GM12878 (cell line): ENCODE measurements at regions not wholly inside any gene's neighbourhood (a gene's known extent, or its start where the extent isn't known, plus 50 kb on each side); places are given as distances from the start of the nearest gene placed in this dataset.

ENCODE experiments used
- ATAC-seq: fragments of 200-7000 bp; cut with Tn5 transposase; 3 replicates; pipeline ENCODE4 v1.9.1; 2020; ENCODE audit warnings: mild to moderate bottlenecking, moderate library complexity
- BruUV-seq: library from RNA; stranded (reverse); fragments of 400-500 nt; replicated peaks from 2 replicates; lab custom pipeline; 2021; lab: Mats Ljungman, UMichigan
- CTCF ChIA-PET: fragments of 300-600 bp; sonication (Branson Sonifier 250); formaldehyde crosslinking; extraction: SDS; loops from one replicate; lab custom pipeline; 2021; ENCODE audit warnings: inconsistent platforms; lab: Yijun Ruan, JAX
- POLR2A ChIA-PET: fragments of 350-600 bp; formaldehyde crosslinking; extraction: SDS; loops from one replicate; lab custom pipeline; 2021; ENCODE audit warnings: inconsistent platforms; lab: Charles Lee
- RAD21 ChIA-PET: fragments of 300-600 bp; sonication (Branson Sonifier 250); formaldehyde crosslinking; loops from one replicate; lab custom pipeline; 2023; ENCODE audit warnings: antibody characterized with exemption; ENCODE audit not compliant: unreplicated experiment; lab: Charles Lee
- SMC1A ChIA-PET: fragments of 300-600 bp; sonication (Branson Sonifier 250); formaldehyde crosslinking; loops from one replicate; lab custom pipeline; 2023; ENCODE audit not compliant: unreplicated experiment, uncharacterized antibody; lab: Charles Lee
- DNase-seq: peaks from one replicate; pipeline ENCODE4 v3.0.0-alpha.2; 2011; ENCODE audit warnings: low read depth, low spot score
- FAIRE-seq: peaks from 3 replicates; lab custom pipeline; 2011; peaks lifted over from hg19 to GRCh38; lab: Jason Lieb, UNC
- H2AFZ ChIP-seq: 2 replicates; pipeline ENCODE4 v1.6.0; 2011; ENCODE audit warnings: low read depth, low read length, control low read depth; ENCODE audit not compliant: control insufficient read depth
- H3K27ac ChIP-seq: 2 replicates; pipeline ENCODE4 v1.5.1; 2011; ENCODE audit warnings: control low read depth; ENCODE audit not compliant: control insufficient read depth, insufficient read depth
- H3K27me3 ChIP-seq, 2 experiments: replicated peaks in 1 of 2; 2 replicates each; pipeline versions ENCODE4 v1.6.0 to v1.6.1; 2011; ENCODE audit warnings: low read length in 1 of 2; ENCODE audit not compliant: control insufficient read depth in 2 of 2, insufficient read depth in 2 of 2
- H3K36me3 ChIP-seq, 2 experiments: 2 replicates each; pipeline ENCODE4 v1.5.1; 2011; ENCODE audit warnings: low read length in 1 of 2; ENCODE audit not compliant: control insufficient read depth in 2 of 2, insufficient read depth in 2 of 2
- H3K4me1 ChIP-seq: 2 replicates; pipeline ENCODE4 v1.6.1; 2011; ENCODE audit warnings: mild to moderate bottlenecking, low read length, moderate library complexity, mixed read lengths; ENCODE audit not compliant: control insufficient read depth, insufficient read depth
- H3K4me2 ChIP-seq: 2 replicates; pipeline ENCODE4 v1.6.0; 2011; ENCODE audit warnings: control low read depth; ENCODE audit not compliant: control insufficient read depth, insufficient read depth
- H3K4me3 ChIP-seq: fragments of 200-600 bp; sonication (generic); 2 replicates; pipeline ENCODE4 v1.5.1; 2016
- H3K79me2 ChIP-seq: 2 replicates; pipeline ENCODE4 v1.6.0; 2011; ENCODE audit warnings: low read length; ENCODE audit not compliant: control insufficient read depth, insufficient read depth
- H3K9ac ChIP-seq: 2 replicates; pipeline ENCODE4 v1.8.0; 2011; ENCODE audit warnings: low read length, control low read depth, mixed read lengths; ENCODE audit not compliant: control insufficient read depth, insufficient read depth
- H3K9me3 ChIP-seq: replicated peaks from 3 replicates; pipeline ENCODE4 v1.5.1; 2011; ENCODE audit warnings: mild to moderate bottlenecking, low read length; ENCODE audit not compliant: control insufficient read depth, insufficient read depth
- H4K20me1 ChIP-seq: 2 replicates; pipeline ENCODE4 v1.6.0; 2011; ENCODE audit not compliant: control insufficient read depth, insufficient read depth
- ATF2 ChIP-seq: IDR thresholded peaks from 2 replicates; pipeline ENCODE4 v1.6.1; 2012; ENCODE audit warnings: low read length, inconsistent platforms
- BCLAF1 ChIP-seq: fragments of 450-650 bp; IDR thresholded peaks from 2 replicates; pipeline ENCODE4 v1.6.1; 2017; ENCODE audit warnings: antibody characterized with exemption, mild to moderate bottlenecking, moderate library complexity
- CBX5 ChIP-seq: sonication (generic); IDR thresholded peaks from 2 replicates; pipeline ENCODE4 v1.6.1; 2016; ENCODE audit warnings: low read depth, moderate library complexity, mild to moderate bottlenecking, inconsistent platforms
- CHD1 ChIP-seq: IDR thresholded peaks from 2 replicates; pipeline ENCODE4 v1.6.1; 2012; ENCODE audit warnings: low read depth, low read length, improper control_type of control experiment
- EP300 ChIP-seq, 2 experiments: fragments of 150-350 bp in 1 of 2; IDR thresholded peaks; 2 replicates each; pipeline ENCODE4 v1.6.1; 2011 to 2012; ENCODE audit warnings: low read depth in 2 of 2, low read length in 2 of 2, borderline replicate concordance in 1 of 2, improper control_type of control experiment in 1 of 2, inconsistent platforms in 1 of 2; ENCODE audit not compliant: control insufficient read depth in 1 of 2
- IKZF2 ChIP-seq, 2 experiments: fragments of 450-650 bp; IDR thresholded peaks; 2 replicates each; pipeline ENCODE4 v1.6.1; 2017; ENCODE audit warnings: mild to moderate bottlenecking in 2 of 2, moderate library complexity in 2 of 2
- MYC ChIP-seq: IDR thresholded peaks from 2 replicates; pipeline ENCODE4 v1.6.1; 2011; ENCODE audit warnings: mild to moderate bottlenecking, low read length, moderate library complexity, inconsistent platforms; ENCODE audit not compliant: insufficient read depth, insufficient replicate concordance, insufficient read length, severe bottlenecking
- NFIC ChIP-seq: IDR thresholded peaks from 2 replicates; pipeline ENCODE4 v1.6.1; 2012; ENCODE audit warnings: low read depth, mild to moderate bottlenecking, inconsistent platforms, low read length, moderate library complexity
- NR2C1 ChIP-seq: fragments of 450-650 bp; IDR thresholded peaks from 2 replicates; pipeline ENCODE4 v1.6.1; 2017; ENCODE audit warnings: antibody characterized with exemption, mild to moderate bottlenecking, moderate library complexity
- RAD51 ChIP-seq: fragments of 450-650 bp; IDR thresholded peaks from 2 replicates; pipeline ENCODE4 v1.6.1; 2016; ENCODE audit warnings: moderate library complexity, mild to moderate bottlenecking, inconsistent platforms
- RFX5 ChIP-seq: IDR thresholded peaks from 2 replicates; pipeline ENCODE4 v1.6.1; 2011; ENCODE audit warnings: low read depth, low read length, improper control_type of control experiment
- SMC3 ChIP-seq: IDR thresholded peaks from 2 replicates; pipeline ENCODE4 v1.6.1; 2011; ENCODE audit warnings: low read length, improper control_type of control experiment, borderline replicate concordance
- SP1 ChIP-seq: IDR thresholded peaks from one replicate; pipeline ENCODE4 v1.6.1; 2011; ENCODE audit warnings: low read depth, low read length
- TBL1XR1 ChIP-seq: IDR thresholded peaks from 2 replicates; pipeline ENCODE4 v1.6.1; 2012; ENCODE audit warnings: low read depth, low read length, improper control_type of control experiment
- TCF3 ChIP-seq: IDR thresholded peaks from 2 replicates; pipeline ENCODE4 v1.6.1; 2012; ENCODE audit warnings: low read depth, mild to moderate bottlenecking, low read length, borderline replicate concordance; ENCODE audit not compliant: insufficient read depth
- USF2 ChIP-seq: IDR thresholded peaks from 2 replicates; pipeline ENCODE4 v1.6.1; 2011; ENCODE audit warnings: low read depth, low read length, improper control_type of control experiment, borderline replicate concordance
- WRNIP1 ChIP-seq: IDR thresholded peaks from 2 replicates; pipeline ENCODE4 v1.6.1; 2011; ENCODE audit warnings: low read depth, low read length, improper control_type of control experiment, borderline replicate concordance
- ZNF24 ChIP-seq: fragments of 450-650 bp; IDR thresholded peaks from 2 replicates; pipeline ENCODE4 v1.6.1; 2017; ENCODE audit warnings: antibody characterized with exemption, mild to moderate bottlenecking
- ZZZ3 ChIP-seq: IDR thresholded peaks from 2 replicates; pipeline ENCODE4 v1.6.1; 2011; ENCODE audit warnings: low read depth; ENCODE audit not compliant: control insufficient read depth, insufficient read length
- WGBS: methylation state at CpG from one replicate; pipeline ENCODE4 v1.1.6; 2016; ENCODE audit warnings: low lambda C conversion rate; ENCODE audit not compliant: insufficient replicate concordance, insufficient coverage; ENCODE audit errors: missing lambda C conversion rate; 5-methylcytosine and 5-hydroxymethylcytosine counted together
- in situ Hi-C: fragments of 300-500 bp; cut with MboI; formaldehyde crosslinking; loops from 9 replicates; pipeline ENCODE4 v1.14.3; 2018; ENCODE audit warnings: mixed read lengths
- intact Hi-C: fragments of 100-400 bp; cut with micrococcal nuclease; formaldehyde crosslinking; loops from one replicate; pipeline ENCODE4 v1.14.2; 2022; ENCODE audit not compliant: unreplicated experiment

GRCh38 chr4:146095860-146096259 is 79.7 kb upstream of the LSM6 start:
- Histone ChIP-seq H3K79me2 (no peaks in the 10 kb centered on the region), H2AFZ (no peak overlapping the region; the same call in 1 of the 2 replicates), H4K20me1 (no peaks in the 10 kb centered on the region), H3K27ac (no peak overlapping the region), H3K4me2 (no peak overlapping the region), H3K9me3 (peaks cover 6% of the 10 kb centered on the region; the same call in 2 of the 3 replicates), H3K36me3 (no peaks in the 10 kb centered on the region), H3K4me3 (no peak overlapping the region), H3K4me1 (peaks cover 43% of the 10 kb centered on the region), H3K9ac (no peak overlapping the region), H3K27me3 (no peaks in the 10 kb centered on the region)
- ChIA-PET RAD21 (interaction anchor here (0.8 to 2.3 kb wide), 22 partner anchors 8 to 1001 kb away, joined by 3 to 9 read pairs (median 4); no protein-coding TSS in a partner anchor), POLR2A (no interaction called here), CTCF (interaction anchor here (0.7 to 3.5 kb wide), 62 partner anchors 10 to 1004 kb away, joined by 3 to 26 read pairs (median 5); partner anchors contain the start of gene ZNF827), SMC1A (interaction anchor here (0.7 to 5.0 kb wide), 30 partner anchors 10 to 1001 kb away, joined by 3 to 26 read pairs (median 4); no protein-coding TSS in a partner anchor)
- WGBS: 100% methylated on average over 2 of the region's 2 CpGs
- BruUV-seq: no TSS peak
- TF ChIP-seq ZNF24: no peak
- no peak for TF ChIP-seq RFX5
- TF ChIP-seq RAD51: no peak
- no peak for TF ChIP-seq ATF2
- TF ChIP-seq CHD1: no peak
- TF ChIP-seq ZZZ3: no peak
- no peak for TF ChIP-seq EP300 (IDR thresholded peaks at IDR 0.05; ENCODE audit: borderline replicate concordance in 1 of 2, control insufficient read depth in 1 of 2, low read depth in 2 of 2, low read length in 2 of 2)
- TF ChIP-seq BCLAF1: no peak
- no peak for TF ChIP-seq CBX5
- TF ChIP-seq NFIC: no peak
- no peak for TF ChIP-seq USF2
- no peak for TF ChIP-seq MYC
- no peak for TF ChIP-seq WRNIP1
- no peak for TF ChIP-seq NR2C1
- no peak for TF ChIP-seq IKZF2 (IDR thresholded peaks at IDR 0.05)
- no peak for TF ChIP-seq TCF3
- TF ChIP-seq SMC3: no peak
- no peak for TF ChIP-seq SP1
- TF ChIP-seq TBL1XR1: no peak
- intact Hi-C loops: loop anchor here (1.0 to 10.0 kb wide), 8 partner anchors 34 to 819 kb away; partner anchors contain the start of genes LSM6, SLC10A7 and ZNF827
- FAIRE-seq (no peak), DNase-seq (no peak), ATAC-seq (peak; percentile 24; the same call in 2 of the 3 replicates)
- in situ Hi-C loops: no loop called here
